PC-3 (cell line): ENCODE measurements at regions not wholly inside any gene's neighbourhood (a gene's known extent, or its start where the extent isn't known, plus 50 kb on each side); places are given as distances from the start of the nearest gene placed in this dataset.

Source experiments
- CTCF ChIP-seq: fragments of 300-600 bp; sonication (generic); conservative IDR thresholded peaks from 2 replicates; pipeline ENCODE4 v1.5.1; 2017; ENCODE audit warnings: antibody characterized with exemption, low read depth, mild to moderate bottlenecking, low read length
- EZH2 ChIP-seq: fragments of 300-600 bp; sonication (generic); IDR thresholded peaks from one replicate; pipeline ENCODE4 v1.6.1; 2017; ENCODE audit warnings: antibody characterized with exemption, mild to moderate bottlenecking, low read length; ENCODE audit not compliant: unreplicated experiment

GRCh38 chr4:89398644-89399043, 91.0 kb upstream of the GPRIN3 start:
- TF ChIP-seq EZH2 (no peak), CTCF (no peak)
